Osteocyte (in vitro differentiated cells): ENCODE measurements at regions not wholly inside any gene's neighbourhood (a gene's known extent, or its start where the extent isn't known, plus 50 kb on each side); places are given as distances from the start of the nearest gene placed in this dataset.

ENCODE experiments used
- DNase-seq: peaks from one replicate; pipeline ENCODE4 v3.0.0; 2021; ENCODE audit warnings: mixed read lengths; ENCODE audit not compliant: unreplicated experiment; ENCODE audit errors: extremely low spot score
- H3K27ac Mint-ChIP-seq: one replicate; pipeline ENCODE4 v1.8.0; 2021; ENCODE audit warnings: mild to moderate bottlenecking, mixed read lengths; ENCODE audit not compliant: unreplicated experiment
- H3K27me3 Mint-ChIP-seq: one replicate; pipeline ENCODE4 v1.8.0; 2021; ENCODE audit warnings: mixed read lengths; ENCODE audit not compliant: unreplicated experiment
- H3K36me3 Mint-ChIP-seq: one replicate; pipeline ENCODE4 v1.8.0; 2021; ENCODE audit warnings: mixed read lengths; ENCODE audit not compliant: unreplicated experiment
- H3K4me1 Mint-ChIP-seq: one replicate; pipeline ENCODE4 v1.8.0; 2021; ENCODE audit warnings: mixed read lengths; ENCODE audit not compliant: unreplicated experiment
- H3K4me3 Mint-ChIP-seq: one replicate; pipeline ENCODE4 v1.8.0; 2021; ENCODE audit warnings: mild to moderate bottlenecking, moderate library complexity, mixed read lengths; ENCODE audit not compliant: unreplicated experiment
- H3K9me3 Mint-ChIP-seq: one replicate; pipeline ENCODE4 v1.8.0; 2021; ENCODE audit warnings: mixed read lengths; ENCODE audit not compliant: unreplicated experiment
- TF ChIP-seq, protein P1 (sequence below): fragments of 200-600 bp; sonication (generic); IDR thresholded peaks from 2 replicates; pipeline ENCODE4 v1.5.0; 2021; ENCODE audit warnings: antibody characterized with exemption, mild to moderate bottlenecking, moderate library complexity

- TF ChIP-seq, protein P1, sequence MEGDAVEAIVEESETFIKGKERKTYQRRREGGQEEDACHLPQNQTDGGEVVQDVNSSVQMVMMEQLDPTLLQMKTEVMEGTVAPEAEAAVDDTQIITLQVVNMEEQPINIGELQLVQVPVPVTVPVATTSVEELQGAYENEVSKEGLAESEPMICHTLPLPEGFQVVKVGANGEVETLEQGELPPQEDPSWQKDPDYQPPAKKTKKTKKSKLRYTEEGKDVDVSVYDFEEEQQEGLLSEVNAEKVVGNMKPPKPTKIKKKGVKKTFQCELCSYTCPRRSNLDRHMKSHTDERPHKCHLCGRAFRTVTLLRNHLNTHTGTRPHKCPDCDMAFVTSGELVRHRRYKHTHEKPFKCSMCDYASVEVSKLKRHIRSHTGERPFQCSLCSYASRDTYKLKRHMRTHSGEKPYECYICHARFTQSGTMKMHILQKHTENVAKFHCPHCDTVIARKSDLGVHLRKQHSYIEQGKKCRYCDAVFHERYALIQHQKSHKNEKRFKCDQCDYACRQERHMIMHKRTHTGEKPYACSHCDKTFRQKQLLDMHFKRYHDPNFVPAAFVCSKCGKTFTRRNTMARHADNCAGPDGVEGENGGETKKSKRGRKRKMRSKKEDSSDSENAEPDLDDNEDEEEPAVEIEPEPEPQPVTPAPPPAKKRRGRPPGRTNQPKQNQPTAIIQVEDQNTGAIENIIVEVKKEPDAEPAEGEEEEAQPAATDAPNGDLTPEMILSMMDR, result no peak
- Mint-ChIP-seq H3K36me3 (no peaks in the 10 kb centered on the region), H3K4me1 (peaks cover 18% of the 10 kb centered on the region), H3K9me3 (no peaks in the 10 kb centered on the region), H3K27ac (no peak overlapping the region), H3K27me3 (no peaks in the 10 kb centered on the region), H3K4me3 (no peak overlapping the region)
- DNase-seq, result no peak
Measured at GRCh38 chr3:170731281-170731680, 138.7 kb downstream of the RPL22L1 start.

DNA sequence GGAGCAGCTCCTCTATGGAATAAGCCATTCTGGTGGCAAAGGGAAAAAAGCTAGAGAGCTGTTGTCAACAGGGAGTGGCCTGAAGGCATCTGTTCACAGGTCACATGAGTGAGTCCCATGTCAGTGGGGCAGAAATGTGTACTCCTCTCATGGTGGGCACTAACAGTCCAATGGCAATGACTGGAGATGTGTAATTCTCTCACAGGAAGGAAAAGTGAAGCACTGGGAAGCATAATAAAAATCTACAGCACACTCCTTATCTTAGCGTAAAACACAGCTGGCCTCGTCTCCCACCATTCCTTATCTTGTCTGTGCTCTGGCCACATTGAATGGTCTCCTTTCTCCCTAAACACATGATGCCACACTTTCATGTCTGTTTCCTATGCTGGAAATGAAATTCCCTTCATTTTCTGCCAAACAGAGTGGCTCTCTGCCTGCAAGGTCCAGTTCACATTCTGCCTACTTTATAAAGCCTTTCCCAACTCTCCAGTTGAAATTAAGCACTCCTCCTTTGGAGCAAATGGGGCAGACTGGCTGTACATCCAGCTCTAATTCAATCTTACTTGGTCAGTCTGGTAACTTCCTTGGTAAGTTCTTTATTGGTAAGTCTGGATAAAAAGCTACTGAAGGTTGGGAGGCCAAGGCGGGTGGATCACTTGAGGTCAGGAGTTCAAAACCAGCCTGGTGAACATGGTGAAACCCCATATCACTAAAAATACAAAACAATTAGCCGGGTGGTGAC is 139.8 kb downstream of the RPL22L1 start:
- H3K27ac Mint-ChIP-seq, result no peak overlapping the region
- no peak overlapping the region for H3K4me3 Mint-ChIP-seq
- TF ChIP-seq, protein P1, result no peak
- H3K27me3 Mint-ChIP-seq, result no peaks in the 10 kb centered on the region
- H3K36me3 Mint-ChIP-seq, result no peaks in the 10 kb centered on the region
- H3K9me3 Mint-ChIP-seq, result no peaks in the 10 kb centered on the region
- no peak for DNase-seq
- peaks cover 16% of the 10 kb centered on the region for H3K4me1 Mint-ChIP-seq

- Mint-ChIP-seq H3K4me1 (peaks cover 31% of the 10 kb centered on the region), H3K36me3 (no peaks in the 10 kb centered on the region), H3K27me3 (no peaks in the 10 kb centered on the region), H3K27ac (no peak overlapping the region), H3K4me3 (no peak overlapping the region), H3K9me3 (no peaks in the 10 kb centered on the region)
- TF ChIP-seq, protein P1, result no peak
- DNase-seq, result no peak
Measured at GRCh38 chr3:170728181-170728580, 141.8 kb downstream of the RPL22L1 start.

DNA sequence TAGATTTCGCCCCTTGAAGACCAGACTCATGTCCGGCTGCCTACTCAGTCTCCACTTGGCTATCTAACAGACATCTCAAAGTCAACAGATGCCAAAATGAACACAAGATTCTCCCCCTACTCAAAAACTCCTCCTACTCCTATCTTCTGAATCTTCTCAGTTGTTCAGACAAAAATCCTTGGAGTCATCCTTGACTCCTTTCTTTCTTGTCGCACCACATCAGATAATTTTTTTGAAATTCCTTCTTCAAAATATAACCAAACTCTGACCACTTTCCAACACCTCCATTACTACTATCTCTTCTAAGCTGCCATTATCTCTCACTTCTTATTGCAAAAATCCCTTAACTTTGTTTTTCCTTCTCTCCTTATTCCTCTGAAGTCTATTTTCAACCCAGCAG is 141.9 kb upstream of the SLC7A14 start:
- H3K27ac Mint-ChIP-seq, result no peak overlapping the region
- no peaks in the 10 kb centered on the region for H3K36me3 Mint-ChIP-seq
- no peaks in the 10 kb centered on the region for H3K27me3 Mint-ChIP-seq
- H3K4me1 Mint-ChIP-seq, result peaks cover 30% of the 10 kb centered on the region
- TF ChIP-seq, protein P1, result no peak
- no peak for DNase-seq
- no peak overlapping the region for H3K4me3 Mint-ChIP-seq
- H3K9me3 Mint-ChIP-seq, result no peaks in the 10 kb centered on the region

DNA sequence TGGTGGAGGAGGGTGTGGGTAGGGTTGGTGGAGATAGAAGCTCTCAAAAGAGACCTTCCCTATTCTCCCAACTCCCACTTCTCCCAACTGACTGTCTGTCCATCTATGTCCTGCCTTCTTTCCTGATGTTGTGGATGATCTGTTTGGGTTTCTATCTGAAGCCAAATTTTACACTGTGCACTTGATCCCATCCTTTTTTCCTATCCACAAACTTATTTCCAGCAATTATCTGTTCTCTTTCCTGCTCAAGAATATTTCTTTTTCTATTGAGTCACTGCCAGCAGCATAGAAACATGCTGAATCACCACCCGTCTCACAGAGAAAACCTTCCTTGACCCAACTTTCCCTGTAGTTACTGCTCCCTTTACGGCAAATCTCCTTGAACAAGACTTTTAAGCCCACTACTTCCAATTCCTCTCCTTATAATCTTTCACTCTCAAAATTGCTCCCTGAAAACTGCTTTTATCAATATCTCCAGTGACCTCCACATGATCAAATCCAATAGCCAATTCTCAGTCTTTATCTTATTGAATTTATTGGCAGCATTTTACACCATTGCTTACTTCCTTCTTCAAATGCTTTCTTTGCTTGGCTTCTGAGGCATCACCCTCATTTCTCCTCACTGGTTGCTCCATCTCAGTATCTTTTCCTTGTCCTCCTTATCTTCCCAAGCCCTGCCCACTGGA is 141.2 kb upstream of the SLC7A14 start:
- Mint-ChIP-seq H3K36me3 (no peaks in the 10 kb centered on the region), H3K4me1 (peaks cover 28% of the 10 kb centered on the region), H3K4me3 (no peak overlapping the region), H3K9me3 (no peaks in the 10 kb centered on the region), H3K27ac (no peak overlapping the region), H3K27me3 (no peaks in the 10 kb centered on the region)
- no peak for DNase-seq
- TF ChIP-seq, protein P1, result no peak
